Islet precursor cell (in vitro differentiated cells): ENCODE measurements at regions not wholly inside any gene's neighbourhood (a gene's known extent, or its start where the extent isn't known, plus 50 kb on each side); places are given as distances from the start of the nearest gene placed in this dataset.
A peak's percentile ranks its signal among the peaks of the same experiment; 100 is the strongest.
"Not testable (repeated sequence)": the region's sequence is repeated elsewhere in the genome, so short reads cannot be mapped to it uniquely, and the experiment has no call there.

Source experiments
- DNase-seq: peaks from one replicate; pipeline ENCODE4 v3.0.0-alpha.2; 2018

- DNase-seq = no peak
These were observed 281.2 kb upstream of the SGK1 start for GRCh38 chr6:134599079-134599478.

DNA sequence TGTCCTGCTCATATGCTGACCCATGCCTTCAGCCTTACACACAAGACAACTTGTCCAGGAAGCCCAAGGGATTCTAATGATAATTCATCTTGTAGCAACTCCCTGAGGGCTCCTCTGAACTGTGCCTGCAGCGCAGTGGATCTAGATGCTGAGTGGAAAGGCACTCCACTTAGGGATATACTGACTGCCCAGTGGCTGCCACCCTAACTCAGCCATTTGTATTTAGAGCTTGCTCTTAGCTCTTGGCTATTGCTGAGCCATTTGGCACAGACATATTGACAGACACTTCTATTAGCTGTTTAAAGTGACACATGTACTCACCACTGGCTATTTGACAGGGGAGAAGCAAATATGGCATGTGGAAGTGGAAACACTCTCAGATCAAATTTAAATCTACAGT, 278.3 kb upstream of the SGK1 start:
- no peak for DNase-seq

- no peak for DNase-seq
These were observed 277.0 kb upstream of the SGK1 start for GRCh38 chr6:134594881-134595280.

DNA sequence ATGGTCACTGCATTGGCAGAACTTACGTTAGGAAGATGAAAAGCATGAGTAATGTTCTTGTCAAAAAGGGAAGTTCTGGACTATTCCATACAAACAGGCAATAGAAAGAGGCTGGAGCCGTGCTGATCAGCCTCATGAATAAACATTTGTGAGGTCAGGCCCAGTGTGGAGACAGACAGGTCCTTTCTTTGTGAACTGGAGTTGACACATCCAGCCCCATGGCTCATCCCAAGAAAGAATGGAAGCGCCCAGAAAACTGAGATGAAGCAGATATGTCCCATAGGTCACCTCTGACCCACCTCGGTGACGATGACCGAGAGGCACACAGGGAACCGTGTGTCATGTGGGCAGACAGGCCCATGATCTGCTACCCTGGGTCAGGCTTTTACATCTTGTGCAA, 276.0 kb upstream of the SGK1 start:
- DNase-seq = no peak

DNA sequence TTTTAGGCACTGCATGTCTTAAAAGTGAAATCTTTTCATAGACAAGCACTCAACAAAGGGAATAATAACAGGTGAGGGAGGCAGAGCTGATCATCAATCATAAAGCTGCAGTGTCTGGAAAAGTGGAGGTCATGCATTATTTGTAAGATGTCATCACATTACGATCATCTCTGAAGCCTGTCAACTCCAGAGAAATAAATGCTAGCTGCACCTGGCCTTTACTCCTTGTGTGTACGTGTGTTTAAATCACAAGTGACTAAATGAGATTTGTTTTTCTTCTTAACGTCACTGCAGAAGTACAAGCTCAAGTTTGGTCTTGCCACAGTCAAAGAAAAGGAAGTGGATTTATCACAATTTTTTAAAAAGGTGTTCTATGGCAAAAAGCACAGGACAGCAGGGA, 275.5 kb upstream of the SGK1 start:
- no peak for DNase-seq

DNA sequence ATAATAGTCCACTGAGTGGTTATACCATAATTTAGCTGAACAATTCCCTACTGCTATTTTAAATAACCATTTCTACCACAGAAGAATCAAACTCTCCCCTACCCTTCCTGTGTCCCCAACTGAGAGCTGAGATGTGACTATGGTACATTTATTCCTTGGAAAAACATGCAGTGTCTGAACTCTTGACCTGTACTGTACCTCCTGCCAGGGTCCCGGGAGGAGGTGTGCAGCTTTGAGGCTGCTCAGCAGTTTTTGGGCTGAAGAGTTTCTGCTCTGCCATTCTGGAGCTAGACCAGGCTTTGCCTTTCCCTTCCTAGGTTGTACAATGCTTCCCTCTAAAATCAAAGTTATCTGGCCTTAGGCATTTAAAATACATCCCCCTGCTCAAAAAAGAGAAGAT, 275.1 kb upstream of the SGK1 start:
- DNase-seq = no peak

DNA sequence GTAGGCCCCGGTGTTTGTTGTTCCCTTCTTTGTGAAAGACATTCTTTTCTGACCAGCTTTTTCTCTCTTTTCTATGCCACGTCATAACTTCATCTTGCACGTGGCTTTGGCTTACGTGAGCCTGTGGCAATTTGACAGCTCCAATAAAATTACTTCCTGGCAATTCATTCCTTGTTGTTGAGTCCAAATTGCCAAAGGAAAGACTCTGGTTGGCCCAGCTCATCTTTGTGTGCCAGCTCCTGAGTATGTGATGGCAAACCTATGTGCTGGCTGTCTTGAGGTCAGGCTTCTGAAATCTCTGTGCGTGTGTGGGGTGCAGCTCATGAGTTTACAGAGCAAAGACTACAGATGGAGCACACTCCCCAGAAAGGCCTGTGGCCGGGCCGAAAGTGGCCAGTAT, 272.5 kb upstream of the SGK1 start:
- no peak for DNase-seq

GRCh38 chr6:134590004-134590403, 272.1 kb upstream of the SGK1 start:
- no peak for DNase-seq

GRCh38 chr6:134589512-134589911, 271.6 kb upstream of the SGK1 start:
- peak; percentile 91 for DNase-seq

DNA sequence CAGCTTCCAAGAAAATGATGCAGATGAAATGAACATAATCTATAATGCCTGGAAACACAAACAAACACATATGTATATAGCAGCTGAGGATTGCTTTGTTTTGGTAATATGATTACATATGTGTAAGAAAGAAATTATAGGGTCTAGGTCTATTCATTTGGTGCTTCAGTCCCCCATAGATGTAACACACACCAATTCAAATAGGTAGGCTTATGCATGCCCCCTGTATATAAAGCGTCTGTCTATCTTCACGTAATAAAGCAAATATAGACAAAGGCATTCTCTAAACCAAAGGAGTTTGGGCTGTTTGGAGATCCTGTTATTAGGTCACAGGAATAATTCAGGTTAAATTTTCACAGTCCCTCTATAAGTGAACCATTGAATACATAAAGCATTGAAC, 270.4 kb upstream of the SGK1 start:
- DNase-seq = no peak

GRCh38 chr6:134585517-134585873, 267.6 kb upstream of the SGK1 start:
- no peak for DNase-seq

GRCh38 chr6:134584847-134585516, 267.1 kb upstream of the SGK1 start:
- peak; percentile 60 for DNase-seq

DNA sequence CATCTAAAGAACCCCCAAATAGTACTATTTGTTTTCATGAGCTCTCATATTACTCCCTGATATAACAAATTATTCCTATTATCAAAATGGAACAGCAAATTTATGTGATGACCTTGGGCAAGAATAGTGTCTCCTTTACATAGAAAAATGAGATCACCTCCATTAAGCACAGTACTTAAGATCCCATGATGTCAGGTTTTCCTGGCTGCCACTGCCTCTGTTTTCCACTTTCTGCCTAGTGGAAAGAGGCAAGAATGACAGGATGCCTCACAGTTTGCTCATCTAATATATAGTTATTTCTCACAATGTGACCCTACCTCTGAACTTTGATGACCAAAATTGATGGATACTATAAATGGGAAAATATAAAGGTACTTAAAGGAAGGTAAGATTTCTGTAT, 260.1 kb upstream of the SGK1 start:
- DNase-seq = no peak

GRCh38 chr6:134575221-134575620, 257.3 kb upstream of the SGK1 start:
- DNase-seq = no peak

DNA sequence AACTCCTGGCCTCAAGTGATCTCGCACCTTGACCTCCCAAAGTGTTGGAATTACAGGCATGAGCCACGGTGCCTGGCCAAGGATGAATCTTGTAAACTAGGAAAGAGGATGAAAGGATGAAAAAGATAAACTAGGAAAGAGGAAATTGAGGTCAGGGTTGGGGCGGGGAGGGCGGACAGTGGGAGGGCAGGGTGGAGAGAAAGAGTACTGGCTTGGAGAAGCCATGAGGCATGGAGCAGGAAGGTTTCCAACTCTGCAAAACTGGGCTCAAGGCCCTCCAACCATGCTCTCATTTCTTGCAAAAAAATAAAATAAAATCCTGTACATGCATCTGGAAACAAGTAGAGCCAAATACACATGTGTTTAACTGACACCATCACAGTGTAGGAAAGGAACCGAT, 256.6 kb upstream of the SGK1 start:
- DNase-seq = no peak

- DNase-seq = not testable (repeated sequence)
These were observed 252.1 kb upstream of the SGK1 start for GRCh38 chr6:134569996-134570395.

DNA sequence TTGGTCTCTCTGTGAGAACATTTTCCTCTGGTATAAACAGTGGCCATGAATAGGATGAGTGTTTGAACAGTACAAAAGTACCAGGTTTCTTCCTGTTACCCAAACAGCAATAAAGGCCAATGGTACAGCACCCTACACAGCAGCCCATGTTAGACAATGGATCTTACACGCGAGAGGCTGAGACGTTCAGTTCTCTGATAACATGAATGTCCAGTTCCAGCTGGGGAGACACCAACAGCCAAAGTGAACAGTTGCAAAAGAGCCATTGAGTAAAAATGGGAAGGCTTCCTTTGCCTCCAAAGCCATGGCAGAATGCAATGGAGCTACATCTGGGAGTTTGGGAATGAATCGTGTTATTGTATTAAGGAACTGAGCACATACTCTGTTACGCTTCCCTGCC, 246.8 kb upstream of the SGK1 start:
- no peak for DNase-seq

DNA sequence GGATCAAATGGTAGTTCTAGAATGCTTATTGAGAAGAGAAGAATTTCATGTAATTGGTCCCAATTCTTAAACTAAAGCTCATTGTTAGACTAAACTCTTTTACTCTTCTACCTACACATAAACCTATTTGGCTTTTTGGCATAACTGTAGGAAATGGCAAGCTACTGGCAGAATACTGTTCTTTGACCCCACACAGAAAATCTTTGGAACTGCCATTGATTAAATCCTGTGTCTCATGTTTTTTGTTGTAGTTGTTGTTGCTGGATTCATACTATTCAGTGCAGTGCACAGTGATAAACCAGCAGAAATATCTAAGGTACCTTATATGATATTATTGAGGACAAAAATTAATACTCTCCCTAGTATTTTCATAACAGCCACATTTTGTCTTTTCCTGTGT, 242.1 kb upstream of the SGK1 start:
- DNase-seq = no peak

DNA sequence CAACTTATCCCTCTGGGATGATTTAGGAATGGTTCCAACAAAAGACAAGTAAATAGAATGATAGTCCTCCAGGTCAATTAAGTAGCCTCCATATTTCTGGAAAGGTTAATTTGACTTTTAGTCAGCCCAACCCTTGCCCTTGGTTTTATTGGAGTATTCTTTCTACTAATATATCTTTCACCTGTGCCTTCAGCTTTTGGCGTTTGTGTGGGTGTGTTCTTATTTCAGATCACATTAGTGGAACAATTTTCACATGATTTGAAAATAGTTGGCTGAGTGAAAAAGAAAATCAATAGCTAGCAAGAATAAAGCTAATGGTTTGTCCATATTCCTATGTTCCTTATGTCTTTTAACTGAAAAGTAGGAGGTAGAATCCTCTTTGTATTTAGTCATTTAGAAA, 239.6 kb upstream of the SGK1 start:
- no peak for DNase-seq

DNA sequence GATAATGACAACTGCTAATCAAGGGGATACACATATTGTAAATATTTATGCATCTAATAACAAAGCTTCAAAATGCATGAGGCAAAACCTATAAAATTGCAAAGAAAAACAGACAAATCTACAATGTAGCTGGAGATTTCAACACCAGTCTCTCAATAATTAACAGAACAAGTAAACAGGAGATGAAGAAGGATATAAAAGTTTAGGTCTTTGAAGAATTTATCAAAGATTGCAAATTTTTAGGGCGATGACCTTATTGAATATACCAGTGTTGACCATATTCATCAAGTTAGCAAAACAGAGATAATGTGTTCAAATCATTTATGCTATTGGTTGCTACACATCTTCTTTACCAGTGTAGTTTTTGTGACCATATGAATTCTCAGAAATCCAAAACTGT, 237.8 kb upstream of the SGK1 start:
- DNase-seq = no peak

DNA sequence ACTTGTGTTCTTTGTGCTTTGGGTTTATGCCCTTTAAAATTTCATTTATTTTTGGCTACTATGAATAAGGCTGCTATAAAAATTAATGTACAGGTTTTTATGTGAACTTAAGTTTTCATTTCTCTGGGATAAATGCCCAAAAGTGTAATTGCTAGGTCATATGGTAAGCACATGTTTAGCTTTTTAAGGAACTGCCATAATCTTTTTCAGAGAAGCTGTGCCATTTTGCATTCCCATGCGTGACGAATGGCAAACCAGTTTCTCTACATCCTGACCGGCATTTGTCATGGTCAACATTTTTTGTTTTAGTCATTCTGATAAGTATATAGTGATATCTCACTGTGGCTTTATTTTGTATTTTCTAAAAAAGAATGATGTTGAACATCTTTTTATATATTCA, 236.0 kb upstream of the SGK1 start:
- no peak for DNase-seq

DNA sequence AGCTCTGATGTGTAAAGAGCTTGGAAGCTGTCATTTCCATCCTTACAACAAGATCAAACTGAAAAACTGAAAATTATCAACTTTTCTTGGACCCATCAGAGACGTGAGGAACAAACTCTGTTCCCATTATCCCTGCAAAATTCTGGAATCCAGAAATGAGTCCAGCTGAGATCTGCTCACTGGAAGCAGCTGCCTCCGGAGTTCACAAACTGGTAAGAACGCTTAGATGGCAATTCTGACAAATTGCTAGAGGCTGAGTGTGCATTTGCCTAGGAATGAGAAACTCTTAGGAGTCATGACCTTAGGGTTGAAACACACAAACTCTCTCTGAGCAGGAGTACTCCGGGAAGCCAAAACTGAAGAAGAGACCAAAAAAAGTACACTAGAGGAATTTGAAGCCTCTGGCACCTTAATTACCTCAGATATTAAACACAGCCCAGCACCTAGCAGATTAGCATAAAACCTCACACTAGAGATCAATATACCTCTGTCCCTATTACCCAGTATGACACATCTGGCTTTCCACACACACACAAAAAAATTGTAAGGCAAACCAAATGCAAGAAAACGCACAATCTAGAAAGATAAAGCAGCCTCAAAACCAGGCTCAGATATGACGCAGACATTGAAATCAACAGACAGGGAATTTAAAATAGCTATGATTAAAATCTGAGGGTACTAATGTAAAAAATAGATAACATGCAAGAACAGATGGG, 233.5 kb upstream of the SGK1 start:
- peak; percentile 86 for DNase-seq

- DNase-seq = no peak
These were observed 232.7 kb upstream of the SGK1 start for GRCh38 chr6:134550604-134551003.

GRCh38 chr6:134549854-134550253, 231.9 kb upstream of the SGK1 start:
- no peak for DNase-seq
